ENCODE measurements at regions not wholly inside any gene's neighbourhood (a gene's known extent, or its start where the extent isn't known, plus 50 kb on each side); places are given as distances from the start of the nearest gene placed in this dataset.

DNA sequence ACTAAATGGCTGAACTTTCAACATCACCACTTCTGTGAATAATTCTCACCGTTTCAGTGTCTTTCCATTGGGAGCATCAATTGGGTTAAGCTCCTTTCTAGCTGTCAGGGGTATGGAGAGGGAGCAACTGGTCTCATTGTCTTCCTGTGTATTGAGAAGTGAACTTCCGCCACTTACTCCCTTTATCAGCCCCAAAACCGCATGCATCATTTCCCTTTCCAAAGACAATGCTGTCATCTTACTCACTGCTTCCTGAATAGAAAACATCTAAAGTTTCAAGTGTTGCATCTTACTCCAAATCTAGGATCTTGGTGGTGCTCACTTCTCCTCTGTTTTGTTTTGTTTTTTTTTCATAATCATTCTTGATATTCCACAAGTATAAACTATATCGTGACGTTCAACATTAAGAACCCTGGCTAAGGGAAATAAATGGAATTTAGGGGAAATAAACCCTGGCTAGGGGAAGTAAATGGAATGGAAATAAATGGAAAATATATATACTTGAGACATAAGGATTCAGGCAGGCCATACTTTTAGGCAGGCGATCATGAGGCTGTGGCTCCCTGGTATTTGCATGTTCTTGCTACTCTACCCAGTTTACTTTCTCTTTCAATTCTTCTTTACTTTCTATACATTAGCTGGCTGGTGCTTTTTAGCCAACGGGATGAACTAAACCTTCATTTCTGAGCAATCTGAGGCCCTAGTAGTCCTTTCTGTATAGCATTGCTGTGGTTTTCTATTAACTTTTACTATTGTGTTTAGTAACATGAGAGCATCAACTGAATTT lies 371.9 kb downstream of the BMPER start:
- no peak for DNase-seq

DNA sequence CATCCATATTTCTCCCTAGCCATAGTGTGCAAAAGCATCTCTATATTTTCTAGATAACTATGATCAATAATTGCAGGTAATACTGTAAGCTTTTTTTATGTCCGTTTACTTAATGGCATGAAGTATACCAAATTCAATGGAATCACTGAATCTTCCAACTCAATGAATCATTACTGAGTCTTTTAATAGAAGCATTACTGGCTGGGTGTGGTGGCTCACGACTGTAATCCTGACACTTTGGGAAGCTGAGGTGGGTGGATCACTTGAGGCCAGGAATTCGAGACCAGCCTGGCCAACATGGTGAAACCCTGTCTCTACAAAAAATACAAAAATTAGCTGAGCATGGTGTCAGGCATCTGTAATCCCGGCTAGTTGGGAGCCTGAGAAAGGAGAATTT lies 372.5 kb downstream of the BMPER start:
- no peak for DNase-seq

DNA sequence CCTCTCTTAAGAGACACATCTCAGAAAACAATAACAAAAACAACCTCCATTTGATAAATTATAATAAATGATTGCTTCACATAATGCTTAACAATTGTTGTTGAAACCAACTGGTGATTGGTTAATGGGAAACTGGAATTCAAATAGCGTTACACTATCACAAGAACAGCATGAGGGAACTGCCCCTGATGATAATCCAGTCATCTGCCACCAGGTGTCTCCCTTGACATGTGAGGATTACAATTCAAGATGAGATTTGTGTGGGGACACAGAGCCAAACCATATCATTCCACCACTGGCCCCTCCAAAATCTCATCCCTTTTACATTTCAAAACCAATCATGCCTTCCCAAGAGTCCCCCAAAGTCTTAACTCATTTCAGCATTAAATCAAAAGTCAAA lies 375.9 kb downstream of the BMPER start:
- DNase-seq = no peak

DNA sequence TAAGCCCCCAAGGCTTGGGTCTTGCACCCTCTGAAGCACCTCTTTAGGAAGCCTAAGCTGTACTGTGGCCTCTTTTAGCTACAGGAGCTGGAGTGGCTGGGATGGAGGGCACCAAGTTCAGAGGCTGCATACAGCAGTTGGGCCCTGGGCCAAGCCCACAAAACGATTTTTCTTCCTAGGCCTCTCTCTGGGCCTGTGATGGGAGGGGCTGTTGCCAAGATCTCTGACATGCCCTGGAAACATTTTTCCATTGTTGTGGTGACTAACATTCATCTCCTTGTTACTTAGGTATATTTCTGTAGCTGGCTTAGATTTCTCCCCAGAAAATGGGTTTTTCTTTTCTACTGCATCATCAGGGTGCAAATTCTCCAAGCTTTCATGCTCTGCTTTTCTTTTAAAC lies 375.7 kb upstream of the NPSR1 start:
- DNase-seq = no peak

DNA sequence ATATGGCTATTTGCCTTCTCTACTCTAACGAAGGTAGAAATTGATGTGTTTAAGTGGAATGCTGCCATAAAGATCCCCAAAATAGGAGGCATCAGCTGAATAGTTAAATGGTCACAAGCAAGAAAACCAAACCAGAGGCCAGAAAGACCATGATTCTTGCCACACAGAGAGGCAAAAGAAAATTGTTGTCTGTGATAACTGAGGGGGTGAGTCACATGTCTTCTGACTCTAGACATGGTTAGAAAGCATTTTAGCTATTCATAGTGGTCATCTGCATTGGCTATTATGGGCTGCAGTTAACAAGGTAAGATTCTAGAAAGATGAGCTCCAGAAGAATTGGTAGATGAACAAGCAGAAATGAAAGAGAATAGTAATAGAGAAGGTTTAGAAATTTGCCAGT lies 361.4 kb upstream of the NPSR1 start:
- no peak for DNase-seq

DNA sequence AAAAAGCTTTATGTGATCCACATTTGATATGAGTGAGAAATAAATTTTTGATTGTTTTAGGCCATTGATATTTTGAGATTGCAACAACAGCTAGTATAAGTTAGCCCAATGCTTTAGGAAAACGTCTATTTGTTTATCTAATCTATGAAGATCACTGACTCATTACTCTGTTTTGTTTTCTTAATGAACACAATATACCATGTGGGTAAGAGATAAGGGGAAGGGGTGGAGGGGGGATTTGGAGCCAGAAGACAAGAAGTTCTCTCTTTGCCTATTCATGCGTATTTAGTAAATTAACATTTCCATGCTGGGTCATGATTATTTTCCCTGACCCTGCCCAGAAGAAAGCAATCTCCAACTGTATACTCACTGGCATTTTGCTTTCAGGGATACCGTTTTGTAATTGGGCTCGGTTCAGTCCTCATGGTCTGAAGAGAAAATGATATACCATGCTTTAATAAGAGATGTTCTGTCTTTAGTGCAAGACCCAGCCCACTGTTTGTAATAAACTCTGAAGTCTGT lies 359.5 kb upstream of the NPSR1 start:
- DNase-seq = no peak

DNA sequence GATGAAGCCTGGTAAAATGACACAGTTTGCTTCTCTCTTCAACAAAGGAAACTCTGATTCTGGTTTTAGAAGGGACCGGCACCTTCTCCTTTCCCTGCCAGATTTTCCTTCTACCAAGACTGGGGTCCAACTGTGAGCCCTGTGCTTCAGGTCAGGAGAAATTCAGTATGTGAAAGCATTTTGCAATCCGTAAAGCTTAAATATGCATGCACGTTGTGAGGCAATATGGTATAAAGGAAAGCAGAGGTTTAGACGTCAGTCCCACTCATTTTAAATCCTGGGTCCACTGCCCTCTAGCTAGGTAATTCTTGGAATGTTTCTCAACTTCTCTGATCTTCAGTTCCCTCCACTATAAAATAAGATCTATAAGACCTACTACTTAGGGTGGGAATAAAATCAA lies 359.0 kb upstream of the NPSR1 start:
- no peak for DNase-seq

DNA sequence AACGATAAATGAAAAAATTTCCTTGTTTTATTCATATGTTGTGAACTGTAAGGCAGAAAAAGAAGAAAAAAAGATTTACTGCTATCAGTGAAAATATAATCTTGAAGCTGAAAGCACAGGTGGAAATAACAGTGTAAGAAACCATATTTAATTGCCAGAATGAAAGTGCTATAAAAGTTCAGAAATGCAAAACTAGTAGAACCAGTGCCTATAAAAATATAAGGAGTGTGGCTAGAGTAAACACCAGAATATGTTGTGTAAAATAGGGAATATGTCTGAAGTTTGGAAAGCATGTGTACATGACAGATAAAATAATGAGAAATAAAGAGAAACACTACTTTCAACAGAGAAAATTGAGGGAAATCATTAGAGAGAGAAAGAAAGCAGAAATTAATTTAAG lies 350.5 kb upstream of the NPSR1 start:
- no peak for DNase-seq

DNA sequence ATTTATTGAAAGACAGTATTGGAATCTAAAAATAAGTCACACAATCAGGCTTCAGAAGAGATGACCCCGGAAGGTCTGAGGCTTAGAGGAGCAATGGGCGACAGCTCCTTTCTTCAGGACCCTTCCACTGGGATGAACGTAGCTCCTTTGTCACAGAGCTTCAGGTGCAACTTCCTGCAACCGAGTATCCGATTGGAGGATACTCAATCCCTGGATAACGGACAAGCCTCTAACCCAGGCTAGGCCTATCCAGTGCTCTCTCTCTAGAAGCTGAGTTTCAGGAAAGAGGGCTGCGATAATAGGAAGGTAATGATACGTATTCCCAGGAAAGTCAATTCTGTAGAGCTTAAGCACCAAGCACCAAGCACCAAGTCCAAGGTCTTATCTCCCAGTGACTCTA lies 349.4 kb upstream of the NPSR1 start:
- DNase-seq = no peak

DNA sequence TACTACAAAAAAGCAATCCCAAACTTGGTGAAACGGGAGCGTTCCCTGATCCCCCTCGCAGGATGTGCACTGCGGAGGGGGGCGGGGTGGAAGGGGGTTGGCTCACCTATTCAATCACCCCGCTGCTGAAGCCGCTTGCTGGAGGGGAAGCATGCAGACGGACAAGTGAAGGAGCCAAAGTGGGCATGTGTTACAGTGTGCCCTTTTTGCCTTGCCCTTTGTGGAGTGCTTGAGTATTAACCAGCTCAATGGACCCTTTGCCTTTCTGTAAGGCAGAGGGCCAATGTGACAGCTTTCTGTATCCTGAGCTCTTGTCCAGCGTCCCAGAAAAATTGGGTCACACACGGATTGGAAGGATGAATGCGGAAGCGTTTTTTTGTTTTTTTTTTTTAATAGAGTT lies 348.9 kb upstream of the NPSR1 start:
- DNase-seq = no peak

DNA sequence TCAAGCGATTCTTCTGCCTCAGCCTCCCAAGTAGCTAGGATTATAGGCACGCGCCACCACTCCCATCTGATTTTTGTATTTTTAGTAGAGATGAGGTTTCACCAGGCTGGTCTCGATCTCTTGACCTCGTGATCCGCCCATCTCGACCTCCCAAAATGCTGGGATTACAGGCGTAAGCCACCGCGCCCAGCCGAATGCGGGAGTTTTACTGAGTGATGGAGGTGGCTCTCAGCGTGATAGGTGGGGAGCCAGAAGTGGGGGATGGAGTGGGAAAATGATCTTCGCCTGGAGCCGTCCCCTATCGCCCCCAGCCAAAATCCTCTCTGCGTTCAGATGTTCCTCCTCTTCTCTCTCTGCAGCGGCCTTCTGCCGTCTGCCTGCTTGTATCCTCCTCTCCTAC lies 348.4 kb upstream of the NPSR1 start:
- DNase-seq = no peak

DNA sequence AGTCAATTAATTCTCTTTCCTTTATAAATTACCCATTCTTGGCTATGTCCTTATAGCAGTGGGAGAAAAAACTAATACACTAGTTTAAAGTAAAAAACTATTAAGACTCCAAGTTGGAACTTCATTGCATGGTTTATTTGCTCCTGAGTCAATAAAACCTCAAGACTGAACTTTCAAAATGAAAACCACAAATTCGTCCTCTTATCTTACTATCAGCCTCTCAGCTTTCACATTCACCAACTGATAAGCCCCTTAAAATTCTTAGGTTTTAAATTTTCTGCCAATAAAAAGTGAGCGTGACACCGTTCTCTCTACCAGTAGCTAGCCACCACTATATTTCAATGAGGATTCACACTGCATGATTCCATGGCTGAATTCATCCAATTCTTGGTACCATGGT lies 346.4 kb upstream of the NPSR1 start:
- DNase-seq = no peak

DNA sequence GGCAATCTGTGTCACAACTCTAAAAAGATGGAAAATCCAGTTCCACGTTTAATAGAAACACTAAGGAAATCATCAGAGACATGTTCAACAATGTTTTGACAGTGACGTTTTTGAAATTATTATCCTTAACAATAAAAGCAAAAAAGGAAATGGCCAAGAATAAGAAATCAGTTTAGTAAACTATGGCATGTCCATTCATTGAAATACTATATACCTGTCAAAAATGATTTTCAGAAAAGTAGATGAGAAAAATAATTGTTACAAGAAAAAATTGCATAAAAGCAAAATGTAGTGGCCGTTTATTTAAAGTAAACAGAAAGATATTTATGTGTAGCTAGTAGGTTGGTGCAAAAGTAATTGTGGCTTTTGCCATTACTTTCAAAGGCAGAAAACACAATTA lies 345.4 kb upstream of the NPSR1 start:
- DNase-seq = no peak

DNA sequence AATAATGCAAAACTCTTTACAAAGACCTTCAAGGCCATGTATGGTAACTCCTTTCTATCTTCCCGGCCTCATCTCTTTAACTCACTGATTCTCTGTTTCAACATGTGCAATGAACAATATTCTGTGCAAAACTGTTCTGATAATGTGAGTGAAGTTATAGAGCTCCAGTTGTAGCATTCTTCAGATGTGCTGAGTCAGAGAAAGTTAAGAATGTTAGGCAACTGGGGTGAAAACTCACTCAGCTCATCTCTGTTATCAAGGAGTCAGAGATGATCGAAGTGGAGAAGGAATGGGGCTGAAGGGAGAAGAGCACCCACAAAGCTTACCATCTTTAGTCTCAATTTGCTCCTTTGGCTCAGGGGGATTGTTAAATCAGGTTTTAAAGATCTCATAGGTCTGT lies 344.7 kb upstream of the NPSR1 start:
- no peak for DNase-seq

DNA sequence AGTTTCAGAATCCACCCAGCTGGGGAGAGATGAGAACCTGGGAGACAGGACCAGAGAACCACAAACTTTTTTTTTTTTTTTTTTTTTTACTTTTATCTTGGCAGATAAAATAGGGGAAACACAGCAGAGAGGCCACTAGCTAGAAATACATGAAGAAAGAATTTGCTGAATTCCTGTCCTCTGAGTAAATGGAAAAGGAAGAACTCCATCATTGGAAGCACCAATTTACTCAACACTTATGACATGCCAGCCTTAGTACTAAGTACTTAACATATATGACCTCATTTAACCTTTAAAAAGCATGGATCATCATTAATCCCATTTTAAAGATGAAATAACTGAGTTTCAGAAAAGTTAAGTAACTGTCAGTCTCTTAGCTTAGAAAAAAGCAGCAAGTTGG lies 343.0 kb upstream of the NPSR1 start:
- DNase-seq = no peak

DNA sequence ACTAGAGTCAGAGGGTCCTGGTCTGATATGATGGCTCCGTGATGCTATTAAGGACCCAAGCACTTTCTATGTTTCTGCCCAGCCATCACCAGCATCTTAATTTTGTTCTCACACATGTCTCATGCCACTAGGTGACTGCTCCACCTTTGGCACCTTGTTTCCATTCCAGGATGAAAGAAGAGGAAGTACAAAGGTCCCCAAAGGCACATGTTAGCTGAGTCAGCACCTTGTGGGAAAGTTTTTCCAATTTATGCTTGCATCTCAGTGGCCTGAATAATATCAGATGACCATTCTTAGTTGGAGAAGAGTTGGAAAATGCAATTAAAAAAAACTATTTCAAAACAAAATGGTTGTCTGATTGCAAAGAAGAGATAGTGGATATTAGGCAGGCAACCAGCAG lies 341.0 kb upstream of the NPSR1 start:
- no peak for DNase-seq

DNA sequence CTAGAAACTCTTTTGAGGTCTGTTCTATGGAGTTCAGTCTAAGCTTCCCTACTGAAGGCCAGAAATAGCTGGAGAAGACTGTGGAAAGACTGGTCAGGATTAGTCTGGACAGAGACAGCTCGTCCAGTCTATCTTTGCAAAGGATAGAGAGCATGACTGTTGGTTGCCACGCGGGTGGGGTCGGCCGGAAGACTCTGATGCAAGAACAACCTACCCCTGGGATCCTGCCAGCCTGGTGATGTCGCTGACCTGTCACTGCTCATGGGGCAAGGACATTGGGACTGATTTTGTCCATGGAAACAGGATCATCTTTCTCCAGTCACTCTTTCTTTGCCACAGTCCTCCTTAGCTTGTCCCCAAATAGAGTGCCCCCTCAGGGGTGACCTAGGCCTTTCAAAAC lies 337.6 kb upstream of the NPSR1 start:
- no peak for DNase-seq

DNA sequence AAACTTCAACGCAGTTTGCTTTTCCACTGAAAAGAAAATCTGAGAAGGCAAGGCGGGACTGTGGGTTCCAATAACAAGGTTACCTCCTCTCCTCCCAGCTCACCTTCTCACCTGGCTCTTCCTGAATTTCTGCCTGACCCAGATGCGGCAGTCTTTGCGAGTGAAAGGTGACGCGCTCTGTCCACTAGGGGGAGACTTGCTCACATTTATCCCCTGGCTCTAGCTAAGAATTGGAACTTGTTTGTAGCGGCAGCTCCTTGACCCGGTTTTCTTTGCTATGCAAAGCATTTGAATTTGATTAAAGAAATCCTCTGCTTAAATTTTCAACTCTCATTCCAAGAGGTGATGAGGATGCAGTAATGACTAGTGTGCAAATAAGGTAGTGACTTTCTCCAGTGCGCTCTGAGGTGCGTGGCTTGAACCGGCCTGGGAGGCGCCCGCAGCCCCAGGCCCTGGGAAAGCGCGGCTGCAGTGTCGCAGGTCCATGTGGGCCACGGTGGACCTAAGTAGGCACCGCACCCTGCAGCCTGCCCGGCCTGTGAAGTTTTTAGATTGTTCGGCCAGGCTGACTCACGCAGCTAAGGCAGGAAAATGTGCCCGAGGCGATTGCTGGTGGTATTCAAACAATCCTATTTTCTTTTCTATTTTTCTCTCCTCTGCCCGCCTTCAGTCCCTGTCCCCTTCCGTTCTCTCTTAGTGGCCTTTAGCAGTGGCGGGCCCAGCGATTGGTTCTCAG lies 336.9 kb upstream of the NPSR1 start:
- peak; percentile 29 for DNase-seq

DNA sequence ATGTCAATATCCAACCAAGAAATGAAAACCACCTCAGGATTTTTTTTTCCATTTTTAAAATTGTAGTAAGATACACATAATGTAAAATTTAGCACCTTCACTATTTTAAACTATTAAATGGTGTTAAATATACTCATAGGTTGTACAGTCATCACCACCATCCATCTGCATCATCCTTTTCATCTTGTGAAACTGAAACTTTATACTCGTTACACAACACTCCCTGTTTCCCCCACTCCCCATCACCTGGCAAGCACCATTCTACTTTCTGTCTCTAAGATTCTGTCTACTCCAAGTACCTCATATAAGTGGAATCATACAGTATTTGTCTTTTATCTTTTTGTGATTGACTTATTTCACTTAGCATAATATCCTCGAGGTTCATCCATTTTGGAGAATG lies 335.2 kb upstream of the NPSR1 start:
- DNase-seq = no peak

DNA sequence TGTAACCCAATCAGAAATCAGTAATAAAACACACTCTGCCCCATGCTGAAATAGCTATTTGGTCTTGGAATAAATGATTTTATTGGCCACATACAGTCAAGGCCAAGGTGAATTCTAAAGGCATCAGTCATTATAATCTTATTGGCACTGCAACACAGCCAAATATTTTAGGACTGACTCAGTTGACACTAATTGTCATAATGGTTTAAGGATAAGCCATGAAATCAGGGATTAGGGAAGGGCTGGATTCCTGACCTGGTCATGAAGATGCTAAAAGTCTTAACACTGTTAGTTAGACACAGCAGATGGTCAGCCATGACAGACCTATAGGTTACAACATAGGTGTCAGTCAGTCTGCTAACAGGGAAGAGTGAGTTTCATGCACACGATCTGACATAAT lies 330.3 kb upstream of the NPSR1 start:
- no peak for DNase-seq

DNA sequence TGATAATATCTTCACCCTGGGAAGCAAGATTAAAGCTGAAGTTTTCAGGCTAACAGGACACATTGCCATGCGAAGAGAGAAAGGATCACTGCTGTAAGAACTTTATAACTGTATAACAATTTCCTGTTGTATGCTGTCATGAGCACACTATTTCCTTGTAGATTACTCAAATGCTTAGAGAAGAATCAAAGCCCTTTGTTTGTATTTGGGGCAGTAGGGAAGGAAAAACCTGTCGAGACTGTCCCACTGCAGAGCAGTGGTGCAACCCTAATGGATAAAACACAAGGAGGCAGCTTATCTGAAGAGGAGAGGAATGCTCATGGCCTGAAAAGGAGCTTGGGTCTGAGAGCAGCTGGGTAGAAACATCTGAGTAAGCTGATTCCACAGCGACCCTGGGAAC lies 327.7 kb upstream of the NPSR1 start:
- DNase-seq = no peak

DNA sequence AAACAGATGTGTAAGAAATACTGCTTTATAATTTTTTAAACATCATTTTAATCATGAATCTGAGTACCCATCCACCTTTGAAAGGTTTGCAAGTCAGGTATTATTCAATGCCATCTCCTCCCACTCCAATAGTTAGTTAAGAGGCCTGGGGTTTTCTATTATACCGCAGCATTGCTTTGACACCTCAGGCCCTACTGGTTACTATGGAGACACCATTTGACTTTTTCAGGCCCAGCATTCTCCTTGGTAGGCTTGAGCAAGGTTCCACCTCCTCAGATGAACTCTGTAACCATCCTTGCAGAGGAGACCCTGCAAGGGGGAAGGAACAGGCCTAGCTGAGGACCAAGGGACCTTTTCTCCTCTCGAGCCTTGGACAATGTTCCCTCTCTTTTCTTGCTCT lies 326.9 kb upstream of the NPSR1 start:
- DNase-seq = no peak

DNA sequence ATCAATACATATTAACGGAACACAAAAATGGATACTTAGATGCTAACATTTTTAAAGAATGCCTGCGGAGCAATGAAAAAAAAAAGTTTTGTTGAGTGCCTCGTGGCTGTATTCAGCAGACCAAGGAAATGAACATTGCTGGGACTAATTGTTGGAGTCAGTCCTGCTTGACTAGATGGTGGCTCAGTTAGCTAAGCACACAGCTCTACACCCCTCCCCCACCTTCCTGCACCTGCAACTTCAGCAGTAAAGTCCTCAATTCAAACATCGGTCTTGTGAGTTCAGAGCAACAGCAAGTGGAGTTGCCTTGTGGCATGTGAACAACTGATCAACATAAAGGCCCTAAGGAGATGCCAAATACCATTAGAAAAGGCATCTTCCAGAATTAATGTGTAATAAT lies 326.0 kb upstream of the NPSR1 start:
- DNase-seq = no peak

DNA sequence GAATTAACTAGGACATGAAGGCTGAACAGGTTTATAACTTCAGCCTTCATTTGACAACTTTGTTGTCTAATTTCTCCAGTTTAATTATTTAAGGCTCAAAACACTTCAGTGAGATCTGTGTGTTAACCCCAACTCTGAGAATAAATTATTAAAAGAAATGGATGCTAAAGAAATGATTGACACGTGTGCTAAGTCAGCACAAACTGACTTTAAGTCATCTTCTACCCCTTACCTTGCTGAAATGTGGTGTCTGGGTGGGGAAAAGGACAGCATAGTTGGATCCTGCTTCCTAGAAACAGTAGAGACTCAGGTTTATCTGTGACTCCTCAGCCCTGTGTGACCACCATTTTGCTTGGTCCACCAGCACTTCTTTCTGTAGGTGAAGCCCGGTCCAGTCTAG lies 324.8 kb upstream of the NPSR1 start:
- DNase-seq = no peak

DNA sequence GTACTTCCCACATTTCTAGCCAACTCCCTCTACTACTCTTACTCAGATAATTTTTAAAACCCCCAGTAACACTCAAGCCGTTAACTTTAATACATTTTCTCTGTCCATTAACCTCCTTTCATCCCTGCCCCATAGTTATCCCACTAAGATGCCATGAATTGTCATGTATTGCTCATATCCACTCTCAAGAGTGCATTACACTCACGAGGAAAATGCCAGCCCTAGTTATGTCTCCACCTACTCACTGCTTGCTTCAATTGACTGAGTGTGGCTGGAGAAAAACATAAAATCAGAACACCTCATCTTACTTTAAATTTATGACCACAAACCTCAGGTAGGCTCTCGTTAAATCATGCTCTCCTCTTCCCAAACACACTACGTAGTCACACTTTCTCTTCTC lies 324.1 kb upstream of the NPSR1 start:
- DNase-seq = no peak

Data from stimulated activated CD4-positive, alpha-beta T cell treated with anti-CD3 and anti-CD28 coated beads, Interleukin-1b, Interleukin-23, amount 100 ng/mL, for 48 hours (primary cell).